PFSK-1 (cell line): ENCODE measurements at regions not wholly inside any gene's neighbourhood (a gene's known extent, or its start where the extent isn't known, plus 50 kb on each side); places are given as distances from the start of the nearest gene placed in this dataset.

Experiments used
- POLR2AphosphoS5 ChIP-seq: IDR thresholded peaks from 2 replicates; pipeline ENCODE4 v1.6.1; 2012; ENCODE audit warnings: low read depth, mild to moderate bottlenecking, control low read depth, low read length, moderate library complexity
- TAF1 ChIP-seq: IDR thresholded peaks from 2 replicates; pipeline ENCODE4 v1.6.1; 2012; ENCODE audit warnings: low read length, control low read depth, borderline replicate concordance; ENCODE audit not compliant: insufficient read depth
- TF ChIP-seq, protein P1 (sequence below), 2 experiments: IDR thresholded peaks; 2 replicates each; pipeline versions ENCODE4 v1.6.1 to v1.8.0; 2011 to 2012; ENCODE audit warnings: low read depth in 2 of 2, low read length in 2 of 2, control low read depth in 1 of 2, inconsistent platforms in 1 of 2, mild to moderate bottlenecking in 1 of 2, moderate library complexity in 1 of 2; ENCODE audit not compliant: insufficient read depth in 1 of 2

GRCh38 chr20:39985271-39985827 lies 703.7 kb downstream of the MAFB start:
- no peak for TF ChIP-seq TAF1
- TF ChIP-seq POLR2AphosphoS5, result no peak
- TF ChIP-seq, protein P1, sequence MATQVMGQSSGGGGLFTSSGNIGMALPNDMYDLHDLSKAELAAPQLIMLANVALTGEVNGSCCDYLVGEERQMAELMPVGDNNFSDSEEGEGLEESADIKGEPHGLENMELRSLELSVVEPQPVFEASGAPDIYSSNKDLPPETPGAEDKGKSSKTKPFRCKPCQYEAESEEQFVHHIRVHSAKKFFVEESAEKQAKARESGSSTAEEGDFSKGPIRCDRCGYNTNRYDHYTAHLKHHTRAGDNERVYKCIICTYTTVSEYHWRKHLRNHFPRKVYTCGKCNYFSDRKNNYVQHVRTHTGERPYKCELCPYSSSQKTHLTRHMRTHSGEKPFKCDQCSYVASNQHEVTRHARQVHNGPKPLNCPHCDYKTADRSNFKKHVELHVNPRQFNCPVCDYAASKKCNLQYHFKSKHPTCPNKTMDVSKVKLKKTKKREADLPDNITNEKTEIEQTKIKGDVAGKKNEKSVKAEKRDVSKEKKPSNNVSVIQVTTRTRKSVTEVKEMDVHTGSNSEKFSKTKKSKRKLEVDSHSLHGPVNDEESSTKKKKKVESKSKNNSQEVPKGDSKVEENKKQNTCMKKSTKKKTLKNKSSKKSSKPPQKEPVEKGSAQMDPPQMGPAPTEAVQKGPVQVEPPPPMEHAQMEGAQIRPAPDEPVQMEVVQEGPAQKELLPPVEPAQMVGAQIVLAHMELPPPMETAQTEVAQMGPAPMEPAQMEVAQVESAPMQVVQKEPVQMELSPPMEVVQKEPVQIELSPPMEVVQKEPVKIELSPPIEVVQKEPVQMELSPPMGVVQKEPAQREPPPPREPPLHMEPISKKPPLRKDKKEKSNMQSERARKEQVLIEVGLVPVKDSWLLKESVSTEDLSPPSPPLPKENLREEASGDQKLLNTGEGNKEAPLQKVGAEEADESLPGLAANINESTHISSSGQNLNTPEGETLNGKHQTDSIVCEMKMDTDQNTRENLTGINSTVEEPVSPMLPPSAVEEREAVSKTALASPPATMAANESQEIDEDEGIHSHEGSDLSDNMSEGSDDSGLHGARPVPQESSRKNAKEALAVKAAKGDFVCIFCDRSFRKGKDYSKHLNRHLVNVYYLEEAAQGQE (IDR thresholded peaks at IDR 0.05; ENCODE audit: insufficient read depth in 1 of 2, low read depth in 2 of 2, low read length in 2 of 2), result no peak
